ENCODE measurements at regions not wholly inside any gene's neighbourhood (a gene's known extent, or its start where the extent isn't known, plus 50 kb on each side); places are given as distances from the start of the nearest gene placed in this dataset.

GRCh38 chr4:138671606-138672084 lies 343.9 kb upstream of the NOCT start:
- DNase-seq (ENCODE audit: low spot score), result no peak
- in situ Hi-C loops (cut with MboI; ENCODE audit: low sequenced_read_pairs, unreplicated experiment), result no loop called here

GRCh38 chr4:138671106-138671505 lies 344.5 kb upstream of the NOCT start:
- no peak for TF ChIP-seq CTCF (IDR thresholded peaks at IDR 0.05; ENCODE audit: borderline replicate concordance, control extremely low read depth, extremely low read depth, insufficient read depth, missing control alignments)
- in situ Hi-C loops (cut with MboI; ENCODE audit: low sequenced_read_pairs, unreplicated experiment), result no loop called here
- no peak for DNase-seq (ENCODE audit: low spot score)

More at GRCh38 chr4:138671606-138672084, 343.9 kb upstream of the NOCT start:
- no peak for TF ChIP-seq CTCF (IDR thresholded peaks at IDR 0.05; ENCODE audit: borderline replicate concordance, control extremely low read depth, extremely low read depth, insufficient read depth, missing control alignments)

- no peak for TF ChIP-seq CTCF (IDR thresholded peaks at IDR 0.05; ENCODE audit: borderline replicate concordance, control extremely low read depth, extremely low read depth, insufficient read depth, missing control alignments)
- DNase-seq (ENCODE audit: low spot score), result no peak
- in situ Hi-C loops (cut with MboI; ENCODE audit: low sequenced_read_pairs, unreplicated experiment), result no loop called here
Observed at GRCh38 chr4:138670681-138671080, 344.9 kb upstream of the NOCT start.

GRCh38 chr4:138669479-138670315 lies 345.9 kb upstream of the NOCT start:
- in situ Hi-C loops (cut with MboI; ENCODE audit: low sequenced_read_pairs, unreplicated experiment), result no loop called here
- TF ChIP-seq CTCF (IDR thresholded peaks at IDR 0.05; ENCODE audit: borderline replicate concordance, control extremely low read depth, extremely low read depth, insufficient read depth, missing control alignments), result no peak
- peak; percentile 37 for DNase-seq (ENCODE audit: low spot score)

GRCh38 chr4:138668309-138668708 lies 347.3 kb upstream of the NOCT start:
- in situ Hi-C loops (cut with MboI; ENCODE audit: low sequenced_read_pairs, unreplicated experiment), result no loop called here
- no peak for TF ChIP-seq CTCF (IDR thresholded peaks at IDR 0.05; ENCODE audit: borderline replicate concordance, control extremely low read depth, extremely low read depth, insufficient read depth, missing control alignments)
- DNase-seq (ENCODE audit: low spot score), result no peak

- in situ Hi-C loops (cut with MboI; ENCODE audit: low sequenced_read_pairs, unreplicated experiment), result no loop called here
- TF ChIP-seq CTCF (IDR thresholded peaks at IDR 0.05; ENCODE audit: borderline replicate concordance, control extremely low read depth, extremely low read depth, insufficient read depth, missing control alignments), result no peak
- DNase-seq (ENCODE audit: low spot score), result no peak
Observed at GRCh38 chr4:138666366-138666765, 349.2 kb upstream of the NOCT start.

All from GM13976 (cell line).